Adipocyte (in vitro differentiated cells): ENCODE measurements at regions not wholly inside any gene's neighbourhood (a gene's known extent, or its start where the extent isn't known, plus 50 kb on each side); places are given as distances from the start of the nearest gene placed in this dataset.

Experiments
- DNase-seq: peaks from one replicate; pipeline ENCODE4 v3.0.0-alpha.2; 2015; ENCODE audit warnings: low read depth
- H3K27me3 ChIP-seq: replicated peaks from 2 replicates; pipeline ENCODE4 v1.7.0; 2013; ENCODE audit warnings: mild to moderate bottlenecking, low read length, moderate library complexity; ENCODE audit not compliant: control insufficient read depth, insufficient read depth
- H3K36me3 ChIP-seq: 2 replicates; pipeline ENCODE4 v1.7.0; 2013; ENCODE audit warnings: low read length, mild to moderate bottlenecking, moderate library complexity; ENCODE audit not compliant: control insufficient read depth, insufficient read depth, severe bottlenecking
- H3K4me1 ChIP-seq: 2 replicates; pipeline ENCODE4 v1.7.0; 2013; ENCODE audit warnings: mild to moderate bottlenecking, low read length, moderate library complexity; ENCODE audit not compliant: control insufficient read depth, insufficient read depth
- H3K4me3 ChIP-seq: 2 replicates; pipeline ENCODE4 v1.7.0; 2013; ENCODE audit warnings: mild to moderate bottlenecking, low read length, moderate library complexity
- H3K9ac ChIP-seq: 2 replicates; pipeline ENCODE4 v1.7.0; 2013; ENCODE audit warnings: mild to moderate bottlenecking, low read length, moderate library complexity
- H3K9me3 ChIP-seq: 2 replicates; pipeline ENCODE4 v1.7.0; 2013; ENCODE audit warnings: mild to moderate bottlenecking, low read length, moderate library complexity; ENCODE audit not compliant: control insufficient read depth

DNA sequence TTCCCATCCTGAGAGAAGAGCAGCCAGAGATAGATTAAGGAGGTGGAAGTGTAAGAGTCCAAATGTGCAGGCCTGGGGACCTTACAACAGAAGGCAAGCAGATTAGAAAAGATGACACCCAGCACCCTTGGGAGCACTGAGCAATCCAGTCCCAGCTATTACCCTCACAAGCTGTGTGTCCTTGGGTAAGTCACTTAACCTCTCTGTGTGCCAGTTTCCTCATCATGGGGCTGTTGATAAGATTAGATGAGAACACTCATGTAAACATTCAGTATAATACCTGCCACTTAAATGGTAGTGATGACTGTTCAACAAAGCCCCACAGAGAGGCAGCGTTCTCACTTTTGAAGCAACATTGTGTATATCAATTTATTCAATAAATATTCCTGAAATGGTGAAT lies 114.8 kb upstream of the CST7 start:
- Histone ChIP-seq H3K36me3 (no peaks in the 10 kb centered on the region), H3K4me3 (no peak overlapping the region), H3K9me3 (peaks cover 3% of the 10 kb centered on the region)

DNA sequence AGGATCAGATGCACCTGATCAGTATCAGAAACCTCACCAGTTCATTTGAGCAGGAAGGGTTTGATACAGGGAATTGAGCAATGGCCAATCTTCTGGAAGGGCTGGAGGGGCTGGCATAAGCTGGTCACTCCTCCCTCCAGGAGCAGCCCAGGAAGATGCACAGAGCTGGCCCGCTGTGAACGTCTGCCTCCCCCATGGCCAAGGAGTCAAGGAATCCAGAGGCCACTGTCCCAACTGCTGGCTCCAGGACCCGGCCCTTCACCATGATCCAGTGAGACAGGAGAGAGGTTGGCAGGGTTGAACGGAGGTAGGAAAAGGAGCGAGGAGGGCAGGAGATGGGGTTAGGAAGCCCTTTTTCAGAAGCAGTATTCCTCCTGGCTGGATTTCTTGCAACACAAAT lies 113.9 kb upstream of the CST7 start:
- H3K4me1 ChIP-seq = peaks cover 12% of the 10 kb centered on the region
- no peak for DNase-seq
- H3K27me3 ChIP-seq = peaks cover 25% of the 10 kb centered on the region
- H3K9me3 ChIP-seq = peaks cover 3% of the 10 kb centered on the region
- H3K36me3 ChIP-seq = no peaks in the 10 kb centered on the region
- H3K9ac ChIP-seq = no peak overlapping the region
- no peak overlapping the region for H3K4me3 ChIP-seq

More for the DNA sequence above, 114.8 kb upstream of the CST7 start:
- Histone ChIP-seq H3K4me1 (peaks cover 7% of the 10 kb centered on the region), H3K27me3 (peaks cover 27% of the 10 kb centered on the region), H3K9ac (no peak overlapping the region)
- no peak for DNase-seq

DNA sequence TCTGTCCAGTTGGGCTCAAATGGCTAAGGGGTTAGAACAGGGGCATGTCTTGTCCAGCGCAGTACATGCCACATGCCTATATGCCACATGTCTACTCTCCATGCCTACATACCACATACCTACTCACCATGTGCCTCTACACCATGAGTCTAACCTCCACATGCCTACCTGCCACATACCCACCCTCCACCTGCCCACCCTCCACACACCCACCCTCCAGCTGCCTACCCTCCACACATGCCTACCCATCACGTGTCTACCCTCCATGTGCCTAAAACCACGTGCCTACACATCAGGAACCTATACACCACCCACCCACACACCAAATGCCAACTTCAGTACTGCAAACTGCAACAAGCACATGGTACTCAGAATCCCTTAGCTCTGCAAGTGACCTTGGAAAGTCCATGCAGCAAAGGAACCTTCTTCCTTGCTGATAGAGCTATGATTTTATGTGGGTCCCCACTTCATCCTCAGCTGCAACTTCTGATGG lies 113.0 kb upstream of the CST7 start:
- DNase-seq = no peak

DNA sequence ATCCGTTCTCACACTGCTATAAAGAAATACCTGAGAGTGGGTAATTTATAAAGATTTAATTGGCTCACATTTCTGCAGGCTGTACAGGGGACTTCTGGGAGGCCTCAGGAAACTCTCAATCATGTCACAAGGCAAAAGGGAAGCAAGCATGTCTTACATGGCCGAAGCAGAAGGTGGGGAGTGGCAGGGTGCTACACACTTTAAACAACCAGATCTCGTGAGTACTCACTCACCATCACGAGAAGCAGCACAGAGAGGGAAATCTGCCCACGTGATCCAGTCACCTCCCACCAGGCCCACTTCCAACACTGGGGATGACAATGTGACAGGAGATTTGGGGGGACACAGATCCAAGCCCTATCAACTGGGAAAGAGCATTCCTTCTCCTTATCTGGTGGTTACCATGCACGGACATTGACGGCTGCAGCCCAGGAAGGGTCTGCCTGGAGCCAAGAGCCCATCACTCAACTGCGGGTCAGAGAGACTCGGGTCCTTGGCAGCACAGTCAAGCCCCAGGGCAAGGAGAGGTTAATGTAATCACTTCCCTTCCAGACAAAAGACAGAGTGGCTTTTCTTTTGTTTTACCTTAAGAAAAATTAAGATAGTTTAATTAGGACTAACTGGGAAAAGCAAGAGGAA lies 112.3 kb upstream of the CST7 start:
- H3K9me3 ChIP-seq = no peaks in the 10 kb centered on the region
- no peak overlapping the region for H3K9ac ChIP-seq
- peaks cover 12% of the 10 kb centered on the region for H3K4me1 ChIP-seq
- no peaks in the 10 kb centered on the region for H3K36me3 ChIP-seq
- no peak for DNase-seq
- H3K27me3 ChIP-seq = peaks cover 17% of the 10 kb centered on the region
- no peak overlapping the region for H3K4me3 ChIP-seq

More for the DNA sequence above, 113.0 kb upstream of the CST7 start:
- Histone ChIP-seq H3K9ac (no peak overlapping the region), H3K4me3 (no peak overlapping the region), H3K27me3 (peaks cover 20% of the 10 kb centered on the region), H3K36me3 (no peaks in the 10 kb centered on the region), H3K9me3 (no peaks in the 10 kb centered on the region), H3K4me1 (peaks cover 12% of the 10 kb centered on the region)

DNA sequence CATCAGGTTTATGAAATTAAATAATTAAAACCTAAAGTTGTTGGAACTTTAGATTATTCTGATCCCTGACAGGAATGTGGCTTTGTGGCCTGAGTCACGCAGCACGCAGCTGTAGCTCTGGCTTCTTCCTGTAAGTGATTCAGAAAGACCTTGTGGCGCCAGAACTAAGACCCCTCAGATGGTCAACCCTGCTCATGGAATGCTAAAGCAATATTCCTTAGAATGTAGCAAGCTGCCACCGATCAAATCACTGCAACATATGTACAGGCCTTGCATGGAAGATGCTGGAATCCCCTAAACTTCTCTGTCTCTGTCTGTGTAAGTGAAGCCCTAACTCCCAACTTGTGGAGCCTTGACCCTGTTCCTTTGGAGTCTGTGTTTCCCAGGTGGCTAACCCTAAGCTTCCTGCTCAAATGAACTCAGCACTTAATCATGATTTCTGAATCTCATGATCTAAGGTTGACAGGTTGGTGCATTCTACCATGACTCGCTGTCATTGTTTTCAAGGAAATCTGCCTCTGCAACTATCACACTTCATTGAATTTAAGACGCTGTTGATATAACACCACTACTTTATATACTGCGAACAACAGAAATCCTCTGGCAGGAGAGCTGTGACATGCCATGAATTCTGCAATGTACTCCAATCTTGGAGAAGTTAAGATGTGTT lies 111.2 kb upstream of the CST7 start:
- Histone ChIP-seq H3K9me3 (no peaks in the 10 kb centered on the region), H3K36me3 (no peaks in the 10 kb centered on the region), H3K27me3 (peaks cover 9% of the 10 kb centered on the region), H3K4me3 (no peak overlapping the region), H3K4me1 (peaks cover 12% of the 10 kb centered on the region), H3K9ac (no peak overlapping the region)
- peak; percentile 45 for DNase-seq

DNA sequence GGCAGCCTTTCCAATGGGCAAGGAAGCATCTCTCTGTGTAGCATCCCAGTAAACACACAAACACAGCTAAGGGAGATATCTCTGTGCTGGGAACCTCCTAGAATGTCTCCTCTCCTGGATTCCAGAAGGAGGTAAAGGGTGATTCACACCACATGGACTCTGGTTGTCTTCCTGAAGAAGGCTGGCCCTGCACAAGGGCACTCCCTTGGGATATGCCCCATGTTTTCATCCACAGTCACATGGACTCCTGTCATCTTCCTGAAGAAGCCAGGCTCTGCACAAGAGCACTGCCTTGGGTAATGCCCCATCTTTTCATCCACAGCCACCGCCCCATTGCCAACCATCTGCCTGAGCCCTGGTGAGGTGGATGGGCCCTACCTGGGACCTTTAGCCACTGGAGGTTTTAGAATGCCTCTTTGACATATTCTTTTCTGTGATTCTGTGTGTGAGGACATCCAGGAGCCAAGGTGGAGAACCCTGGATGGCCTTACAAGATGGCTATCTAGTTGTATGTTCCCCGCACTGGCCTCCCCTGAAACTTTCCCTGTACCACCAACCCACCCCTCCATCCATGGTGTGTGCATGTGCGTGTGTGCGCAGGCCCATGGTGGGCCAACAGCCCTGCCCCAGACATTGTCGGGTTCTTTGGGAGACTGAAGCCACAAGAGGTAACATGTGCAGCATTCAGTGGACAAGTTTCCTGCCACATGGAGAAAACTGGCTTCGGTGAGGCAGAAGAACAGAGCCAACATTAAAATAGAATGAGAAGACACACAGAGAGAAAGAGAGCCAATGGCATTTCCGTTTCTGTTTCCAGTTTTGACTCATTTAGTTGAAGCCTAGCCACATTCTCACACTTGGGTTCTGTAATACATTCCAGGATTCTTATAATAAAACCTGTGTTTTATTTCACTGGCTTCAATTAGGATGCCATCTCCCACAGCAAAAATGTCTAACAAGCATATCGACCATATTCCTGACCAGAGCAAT lies 110.2 kb upstream of the CST7 start:
- Histone ChIP-seq H3K36me3 (no peaks in the 10 kb centered on the region), H3K9me3 (no peaks in the 10 kb centered on the region), H3K9ac (no peak overlapping the region), H3K4me3 (no peak overlapping the region), H3K27me3 (peaks cover 14% of the 10 kb centered on the region), H3K4me1 (peaks cover 12% of the 10 kb centered on the region)
- peak; percentile 46 for DNase-seq

DNA sequence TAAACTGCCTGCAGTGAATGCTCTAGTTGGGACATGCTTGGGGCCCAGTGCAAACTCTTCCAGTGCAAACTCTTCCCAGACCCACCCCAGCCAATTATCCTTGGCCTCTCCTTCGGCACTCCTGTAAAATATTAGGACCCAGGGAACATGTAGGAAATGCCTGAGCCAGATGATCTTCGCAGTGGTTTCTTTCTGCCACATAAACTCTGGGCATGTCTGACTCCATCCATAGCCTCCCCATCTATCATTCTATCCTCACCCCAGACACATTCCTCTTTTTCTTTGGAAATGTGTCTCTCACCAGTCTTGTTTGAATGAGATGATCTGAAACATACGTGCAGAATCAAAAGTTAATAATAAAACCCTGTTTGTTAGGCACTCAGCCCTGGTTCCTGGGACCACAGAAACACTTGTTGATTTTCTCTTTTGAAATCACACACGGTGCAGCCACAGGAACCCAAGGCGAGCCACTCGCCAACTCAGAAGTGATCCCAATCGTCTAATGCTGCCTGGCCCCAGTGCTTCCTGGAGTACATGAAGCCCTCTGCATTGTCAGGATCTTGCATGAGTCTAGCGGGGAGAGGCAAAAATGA lies 108.9 kb upstream of the CST7 start:
- H3K9ac ChIP-seq = no peak overlapping the region
- no peak for DNase-seq
- peaks cover 7% of the 10 kb centered on the region for H3K27me3 ChIP-seq
- H3K4me3 ChIP-seq = no peak overlapping the region
- no peaks in the 10 kb centered on the region for H3K9me3 ChIP-seq
- peaks cover 12% of the 10 kb centered on the region for H3K4me1 ChIP-seq
- H3K36me3 ChIP-seq = no peaks in the 10 kb centered on the region

DNA sequence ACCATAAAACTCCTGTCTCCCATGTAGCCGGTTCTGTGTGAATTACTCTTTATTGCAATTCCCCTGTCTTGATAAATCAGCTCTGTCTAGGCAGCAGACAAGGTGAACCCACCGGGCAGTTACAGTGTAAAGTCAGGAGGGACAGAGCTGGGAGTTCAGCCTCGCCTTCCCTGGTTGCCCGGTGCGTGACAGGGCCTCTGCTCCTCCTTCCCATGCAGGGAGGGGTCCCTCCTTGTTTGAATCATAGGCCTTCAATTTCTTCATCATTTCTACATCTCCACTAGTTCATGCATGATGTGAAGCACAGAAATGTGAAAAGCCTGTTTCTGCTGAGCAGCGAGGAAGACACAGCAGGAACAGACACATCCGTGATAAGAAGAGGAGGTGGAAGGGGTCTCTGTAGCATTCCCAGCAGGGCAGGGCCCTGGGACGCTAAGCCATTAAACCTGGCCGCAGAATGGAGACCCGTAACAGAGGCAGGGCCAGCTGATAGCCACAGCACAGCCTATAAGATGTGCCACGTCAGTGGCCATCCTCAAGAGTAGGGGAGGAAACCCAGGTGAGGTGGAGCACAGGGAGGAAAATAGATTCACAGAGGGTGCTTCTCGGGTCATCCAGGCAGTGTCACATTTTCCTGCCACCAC lies 106.7 kb upstream of the CST7 start:
- peaks cover 1% of the 10 kb centered on the region for H3K9me3 ChIP-seq
- peaks cover 12% of the 10 kb centered on the region for H3K4me1 ChIP-seq
- DNase-seq = no peak
- H3K9ac ChIP-seq = no peak overlapping the region
- H3K36me3 ChIP-seq = no peaks in the 10 kb centered on the region
- no peak overlapping the region for H3K4me3 ChIP-seq
- peaks cover 5% of the 10 kb centered on the region for H3K27me3 ChIP-seq

DNA sequence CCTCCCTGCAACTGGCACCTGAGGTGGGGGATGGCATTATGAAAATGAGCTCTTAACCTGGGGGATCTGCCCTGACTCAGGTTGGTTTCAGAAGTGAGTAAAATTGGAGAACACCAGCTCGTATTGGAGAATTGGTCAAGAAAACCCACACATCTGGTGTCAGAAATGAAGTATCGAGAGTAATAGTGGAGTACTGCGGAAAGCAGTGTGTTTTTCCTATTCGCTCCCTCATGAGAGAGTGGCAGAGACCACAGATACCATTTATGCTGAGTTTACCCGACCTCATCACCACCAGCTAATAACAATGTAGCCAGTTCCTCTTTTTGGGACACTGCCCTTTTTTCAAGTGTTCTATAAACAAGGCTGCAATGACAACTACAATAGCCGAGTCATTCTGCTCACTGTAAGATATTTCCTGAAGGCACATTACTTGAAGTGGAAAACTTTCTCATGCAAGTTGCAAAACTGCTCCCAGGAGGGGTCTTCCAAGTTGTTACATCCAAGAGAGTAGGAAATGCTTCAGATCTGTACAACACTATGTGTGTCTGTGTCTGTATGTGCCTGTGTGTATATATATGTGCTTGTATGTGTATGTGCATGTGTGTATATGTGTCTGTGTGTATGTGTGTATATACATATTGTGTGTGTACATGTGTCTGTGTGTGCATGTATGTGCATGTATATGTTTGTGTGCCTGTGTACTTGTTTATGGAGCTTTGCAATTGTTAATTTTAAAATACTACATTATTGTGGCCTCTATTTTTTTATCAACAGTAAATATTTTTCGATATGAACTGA lies 106.0 kb upstream of the CST7 start:
- no peak overlapping the region for H3K9ac ChIP-seq

DNA sequence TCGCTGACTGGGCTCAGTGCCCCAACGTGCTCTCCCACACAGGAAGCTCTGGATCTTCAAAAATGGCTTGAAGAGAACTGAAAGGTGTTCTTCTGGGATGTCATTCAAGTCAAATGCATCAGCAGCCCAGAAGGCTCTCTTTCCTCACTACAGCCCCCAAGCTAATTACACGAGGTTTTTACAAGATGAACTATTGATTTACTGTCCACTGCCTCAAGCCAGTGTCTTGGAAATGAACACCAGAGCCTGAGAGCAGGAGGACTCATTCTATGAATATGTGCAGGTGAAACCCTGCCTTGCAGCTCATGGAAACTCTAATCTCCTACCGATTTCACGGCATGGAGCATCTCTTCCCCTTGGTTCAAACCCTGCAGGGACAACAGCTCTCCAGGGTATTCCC lies 98.9 kb upstream of the CST7 start:
- no peaks in the 10 kb centered on the region for H3K36me3 ChIP-seq
- H3K27me3 ChIP-seq = peaks cover 8% of the 10 kb centered on the region
- DNase-seq = no peak
- no peak overlapping the region for H3K4me3 ChIP-seq
- H3K4me1 ChIP-seq = no peaks in the 10 kb centered on the region
- H3K9ac ChIP-seq = no peak overlapping the region
- peaks cover 20% of the 10 kb centered on the region for H3K9me3 ChIP-seq

More for the DNA sequence above, 106.0 kb upstream of the CST7 start:
- peak; percentile 51 for DNase-seq
- Histone ChIP-seq H3K9me3 (peaks cover 5% of the 10 kb centered on the region), H3K4me3 (no peak overlapping the region), H3K4me1 (peaks cover 12% of the 10 kb centered on the region), H3K27me3 (peaks cover 5% of the 10 kb centered on the region), H3K36me3 (no peaks in the 10 kb centered on the region)
